Mesodermal cell (in vitro differentiated cells): ENCODE measurements at regions not wholly inside any gene's neighbourhood (a gene's known extent, or its start where the extent isn't known, plus 50 kb on each side); places are given as distances from the start of the nearest gene placed in this dataset.

ENCODE experiments used
- H3K27ac ChIP-seq: 2 replicates; pipeline ENCODE4 v1.7.0; 2013; ENCODE audit warnings: mild to moderate bottlenecking, low read depth, low read length, moderate library complexity; ENCODE audit not compliant: severe bottlenecking
- H3K36me3 ChIP-seq: 2 replicates; pipeline ENCODE4 v1.7.1; 2013; ENCODE audit warnings: mild to moderate bottlenecking, low read length, moderate library complexity; ENCODE audit not compliant: control insufficient read depth, insufficient read depth
- H3K4me1 ChIP-seq: one replicate; pipeline ENCODE4 v1.7.1; 2013; ENCODE audit warnings: mild to moderate bottlenecking, low read length; ENCODE audit not compliant: insufficient read depth, control insufficient read depth, poor library complexity, severe bottlenecking
- H3K4me3 ChIP-seq: 2 replicates; pipeline ENCODE4 v1.7.0; 2013; ENCODE audit warnings: low read length, control low read depth, mild to moderate bottlenecking; ENCODE audit not compliant: insufficient read depth, poor library complexity, severe bottlenecking; ENCODE audit errors: extremely low read depth
- H3K9me3 ChIP-seq: 2 replicates; pipeline ENCODE4 v1.7.1; 2013; ENCODE audit warnings: mild to moderate bottlenecking, low read length, moderate library complexity; ENCODE audit not compliant: control insufficient read depth
- WGBS, 2 experiments: methylation state at CpG; one replicate each; pipeline ENCODE4 v1.1.5; 2013; ENCODE audit warnings: missing lambda C conversion rate in 2 of 2; ENCODE audit not compliant: insufficient coverage in 2 of 2; 5-methylcytosine and 5-hydroxymethylcytosine counted together

DNA sequence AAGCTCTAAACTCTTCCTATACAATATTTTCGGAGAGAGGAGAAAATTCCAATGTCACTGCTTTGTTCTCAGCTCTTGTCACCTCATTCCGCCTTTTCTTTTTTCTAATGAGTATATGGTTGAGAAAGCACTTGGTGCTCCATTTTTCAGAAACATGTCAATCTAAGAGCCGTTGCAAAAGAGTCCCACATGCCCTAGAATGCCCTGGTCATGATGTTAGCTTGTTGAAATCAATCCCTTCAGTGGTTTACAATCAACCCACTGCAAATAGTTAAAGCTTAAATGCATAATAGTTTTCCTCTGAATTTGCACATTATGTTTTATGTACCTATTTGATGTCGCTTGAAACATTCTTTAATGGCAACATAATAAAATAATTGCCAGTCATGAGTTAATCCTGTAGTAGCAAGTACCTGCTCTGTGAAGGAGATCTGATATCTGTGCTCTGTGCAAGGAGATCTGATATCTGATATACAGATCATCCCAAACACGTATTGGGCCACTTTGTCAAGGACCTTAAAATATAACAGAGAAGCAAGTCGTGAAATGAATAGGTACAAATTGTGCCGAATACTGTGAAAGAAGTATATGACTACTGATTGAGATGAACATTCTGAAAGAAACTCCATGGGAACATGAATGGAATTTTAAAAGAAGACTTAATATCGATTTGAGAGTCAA, 1633.5 kb downstream of the SUCLG1 start:
- WGBS, 2 experiments: 86 to 87% methylated on average over 2 to 3 of the region's 8 CpGs
- H3K9me3 ChIP-seq: no peaks in the 10 kb centered on the region
- H3K4me3 ChIP-seq: no peak overlapping the region
- H3K27ac ChIP-seq: no peak overlapping the region
- H3K4me1 ChIP-seq: no peaks in the 10 kb centered on the region
- no peaks in the 10 kb centered on the region for H3K36me3 ChIP-seq

DNA sequence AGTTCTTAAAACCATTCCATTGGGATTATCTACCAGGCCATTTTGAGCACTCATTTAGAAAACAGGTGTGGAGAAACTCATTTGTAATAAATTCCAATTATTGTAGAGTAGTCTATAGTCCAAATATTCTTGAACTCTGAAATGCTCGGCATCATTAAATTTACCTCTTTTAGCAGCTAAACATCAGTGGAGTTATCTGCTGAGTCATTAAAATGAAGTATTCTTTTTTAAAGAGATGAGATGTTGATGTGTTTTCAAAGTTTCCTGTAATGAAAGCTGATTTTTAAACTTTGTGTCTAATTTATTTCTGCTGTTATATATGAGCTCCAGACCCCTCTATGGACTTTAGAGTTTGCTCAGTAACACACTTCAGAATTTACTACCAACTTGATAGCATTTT, 1635.2 kb downstream of the SUCLG1 start:
- Histone ChIP-seq H3K4me1 (no peaks in the 10 kb centered on the region), H3K4me3 (no peak overlapping the region), H3K9me3 (no peaks in the 10 kb centered on the region), H3K36me3 (no peaks in the 10 kb centered on the region), H3K27ac (no peak overlapping the region)
- WGBS, 2 experiments: no CpG with 5 or more reads among the region's 1 CpG

DNA sequence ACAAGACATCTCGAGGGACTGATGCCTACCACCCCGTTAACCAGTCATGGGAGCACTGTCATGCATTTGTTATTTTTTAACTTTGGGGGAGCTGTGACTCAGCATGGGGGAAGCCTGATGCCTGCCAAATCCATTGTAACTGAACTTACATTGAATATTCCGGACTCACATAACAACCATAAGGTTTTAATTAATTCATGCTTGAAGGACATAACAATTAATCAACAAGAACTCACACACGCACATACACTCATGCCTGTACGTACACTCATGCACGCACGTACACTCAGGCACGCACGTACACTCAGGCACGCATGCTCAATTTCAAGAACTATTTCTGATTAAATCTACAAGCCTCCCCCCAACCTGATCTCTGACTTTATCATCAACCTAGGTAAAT, 1639.1 kb downstream of the SUCLG1 start:
- H3K9me3 ChIP-seq: no peaks in the 10 kb centered on the region
- no peaks in the 10 kb centered on the region for H3K36me3 ChIP-seq
- no peaks in the 10 kb centered on the region for H3K4me1 ChIP-seq
- no peak overlapping the region for H3K4me3 ChIP-seq
- WGBS, 2 experiments: 87 to 92% methylated on average over 8 of the region's 10 CpGs
- no peak overlapping the region for H3K27ac ChIP-seq

DNA sequence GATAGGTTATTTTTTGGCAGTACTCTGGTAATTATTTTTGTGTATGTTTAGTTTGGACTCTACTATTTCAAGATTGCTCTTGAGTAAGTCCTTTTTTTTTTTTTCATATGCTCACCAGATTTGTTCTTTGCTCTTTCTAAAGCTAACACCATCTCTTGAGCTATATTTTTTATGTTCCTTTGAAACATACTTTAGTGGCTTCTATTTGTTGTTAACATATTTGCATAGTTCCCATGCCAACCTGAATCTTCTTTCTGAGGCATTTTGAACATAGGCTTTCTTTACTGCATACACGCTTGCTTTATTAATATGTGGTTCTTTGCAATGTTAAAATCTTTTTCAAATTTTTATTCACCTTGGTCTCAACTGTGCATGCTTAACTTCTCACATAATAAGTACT, 1644.9 kb downstream of the SUCLG1 start:
- H3K27ac ChIP-seq: no peak overlapping the region
- H3K4me1 ChIP-seq: no peaks in the 10 kb centered on the region
- H3K36me3 ChIP-seq: no peaks in the 10 kb centered on the region
- no peaks in the 10 kb centered on the region for H3K9me3 ChIP-seq
- no CpG with 5 or more reads among the region's 1 CpG for WGBS, 2 experiments
- H3K4me3 ChIP-seq: no peak overlapping the region

DNA sequence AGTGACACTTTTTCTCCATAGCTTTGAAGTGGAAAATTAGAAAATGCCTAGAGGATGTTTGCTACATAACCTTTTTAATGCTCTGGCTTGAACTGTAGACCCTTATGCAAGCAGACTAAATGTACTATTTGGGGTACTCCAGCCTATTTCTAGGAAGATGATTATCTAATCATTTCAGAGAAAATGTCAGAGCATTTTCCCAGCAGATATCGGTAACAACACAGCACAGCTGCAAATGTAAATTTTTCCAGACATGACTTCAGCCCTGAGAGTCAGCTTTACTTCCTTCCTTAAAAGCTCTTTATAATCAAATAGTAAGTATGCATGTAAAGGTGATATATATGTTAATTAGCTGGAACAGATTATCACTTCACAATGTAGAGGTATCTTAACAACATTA, 1647.1 kb downstream of the SUCLG1 start:
- Histone ChIP-seq H3K9me3 (no peaks in the 10 kb centered on the region), H3K4me1 (no peaks in the 10 kb centered on the region), H3K4me3 (no peak overlapping the region), H3K36me3 (no peaks in the 10 kb centered on the region), H3K27ac (no peak overlapping the region)
- WGBS, 2 experiments: 80% methylated on average over 1 of the region's 1 CpG; no CpG with 5 or more reads in 1 of the 2 experiments

DNA sequence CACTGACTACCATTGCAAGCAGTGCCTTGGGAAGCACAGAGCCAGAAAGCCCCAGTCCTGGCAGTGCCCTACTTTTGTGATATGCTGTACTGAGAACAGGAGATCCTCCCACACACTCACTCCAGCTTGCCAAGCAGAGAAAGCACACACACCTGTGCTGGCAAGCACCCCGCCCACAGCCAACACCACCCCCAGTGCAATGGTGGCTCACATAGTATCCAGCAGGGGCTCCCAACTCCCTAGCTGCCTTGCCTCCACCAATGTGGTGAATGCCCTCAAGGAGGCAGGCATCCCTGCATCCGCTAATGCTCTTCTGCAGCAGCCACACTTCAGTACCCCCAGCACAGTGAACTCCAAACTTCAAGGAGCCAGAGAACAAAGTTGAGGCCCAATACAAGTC, 1655.8 kb downstream of the SUCLG1 start:
- Histone ChIP-seq H3K36me3 (no peaks in the 10 kb centered on the region), H3K9me3 (peaks cover 8% of the 10 kb centered on the region), H3K4me1 (no peaks in the 10 kb centered on the region), H3K4me3 (no peak overlapping the region), H3K27ac (no peak overlapping the region)
- 88 to 100% methylated on average over 1 of the region's 2 CpGs for WGBS, 2 experiments

DNA sequence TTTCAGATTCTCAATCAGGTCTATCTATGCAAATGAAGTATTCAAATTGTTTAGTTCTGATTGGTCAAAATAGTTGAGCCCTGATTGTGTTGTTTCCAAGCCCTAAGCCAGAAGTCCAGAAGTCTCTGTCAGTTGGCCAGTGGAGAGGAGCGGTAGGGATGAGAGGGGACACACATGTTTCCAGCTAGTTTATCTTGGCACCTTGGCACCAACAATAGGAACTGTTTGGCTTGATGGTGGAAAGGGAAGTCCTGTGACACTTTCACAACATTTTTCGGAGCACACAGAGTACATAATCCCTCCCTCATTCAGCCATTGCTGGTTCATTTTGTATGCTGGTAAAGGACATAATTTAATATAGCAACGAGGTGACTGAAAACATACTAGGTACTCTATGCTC, 1661.6 kb downstream of the SUCLG1 start:
- H3K4me3 ChIP-seq: no peak overlapping the region
- H3K36me3 ChIP-seq: no peaks in the 10 kb centered on the region
- WGBS, 2 experiments: 89 to 91% methylated on average over 1 of the region's 3 CpGs
- no peaks in the 10 kb centered on the region for H3K4me1 ChIP-seq
- no peaks in the 10 kb centered on the region for H3K9me3 ChIP-seq
- H3K27ac ChIP-seq: no peak overlapping the region

DNA sequence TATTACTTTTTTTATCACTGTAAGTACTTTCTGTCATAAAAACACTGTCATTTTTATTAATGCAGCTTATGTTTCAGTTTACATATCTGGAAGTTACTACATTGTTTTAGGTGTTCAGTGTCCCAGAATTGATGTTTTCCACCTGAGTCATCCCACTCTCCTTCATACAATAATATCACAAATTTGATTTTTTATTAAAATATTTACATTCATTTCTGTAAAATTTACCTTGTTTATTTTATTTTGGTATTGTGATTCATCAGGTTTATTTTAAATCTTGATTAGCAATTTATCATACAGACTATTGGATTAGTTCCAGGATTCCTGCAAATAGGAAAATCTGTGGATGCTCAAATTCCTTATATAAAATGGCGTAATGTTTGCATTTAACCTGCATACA, 1662.9 kb downstream of the SUCLG1 start:
- Histone ChIP-seq H3K27ac (no peak overlapping the region), H3K9me3 (no peaks in the 10 kb centered on the region), H3K4me3 (no peak overlapping the region), H3K4me1 (no peaks in the 10 kb centered on the region), H3K36me3 (no peaks in the 10 kb centered on the region)
- WGBS, 2 experiments: no CpG with 5 or more reads among the region's 1 CpG

DNA sequence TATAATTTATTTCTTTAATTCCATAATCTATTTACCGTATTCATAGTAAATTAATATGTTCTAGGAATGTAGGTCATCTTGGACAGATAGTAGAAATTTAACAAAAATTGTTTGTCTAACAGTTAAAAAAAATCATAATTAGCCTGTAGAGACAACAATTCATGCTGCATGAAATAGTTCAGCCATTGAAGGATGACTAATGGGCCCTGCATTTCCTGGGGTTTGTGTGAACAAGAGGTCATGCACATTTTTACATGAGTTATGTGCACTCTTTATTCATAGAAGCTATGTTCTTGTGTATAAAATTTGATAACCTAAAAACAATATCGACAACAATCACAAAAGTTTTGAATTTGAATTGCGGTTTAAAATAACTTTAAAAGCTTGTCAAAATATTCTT, 1663.6 kb downstream of the SUCLG1 start:
- Histone ChIP-seq H3K4me1 (no peaks in the 10 kb centered on the region), H3K4me3 (no peak overlapping the region), H3K36me3 (no peaks in the 10 kb centered on the region), H3K9me3 (no peaks in the 10 kb centered on the region), H3K27ac (no peak overlapping the region)
- WGBS, 2 experiments: no CpG with 5 or more reads among the region's 3 CpGs

DNA sequence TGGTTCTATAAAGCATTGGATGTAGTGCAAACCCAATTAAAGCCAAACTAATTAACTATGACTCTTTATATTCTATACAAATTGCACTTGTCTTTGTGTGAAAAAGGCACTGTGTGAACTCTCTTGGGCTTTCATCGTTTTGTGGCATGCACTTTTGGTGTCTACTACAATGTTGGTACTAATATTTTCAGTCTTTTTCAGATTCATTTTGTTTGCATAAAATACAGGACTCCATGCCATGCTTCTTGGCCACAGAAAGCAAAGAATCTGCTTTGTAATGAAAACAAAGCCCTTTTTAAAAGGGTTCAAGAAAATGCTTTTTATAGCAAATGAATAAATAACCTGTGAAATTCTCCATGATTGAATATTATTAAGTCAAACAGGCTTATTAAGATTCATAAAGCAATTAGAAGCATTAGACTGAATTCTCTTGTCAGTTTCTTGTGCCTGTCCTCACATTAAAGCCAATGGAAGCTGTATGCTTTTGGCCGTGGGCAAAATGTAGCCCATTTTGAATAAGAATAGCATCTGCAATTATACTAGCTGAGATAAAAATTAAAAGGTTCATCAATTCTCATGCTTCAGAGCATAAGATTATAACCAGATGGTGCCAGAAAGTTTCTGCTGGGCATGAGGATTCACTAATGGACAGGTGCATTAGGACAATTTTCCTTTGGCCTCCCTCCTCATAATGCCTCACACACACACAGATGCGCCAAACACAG, 1665.2 kb downstream of the SUCLG1 start:
- Histone ChIP-seq H3K4me3 (no peak overlapping the region), H3K9me3 (no peaks in the 10 kb centered on the region), H3K36me3 (no peaks in the 10 kb centered on the region), H3K4me1 (no peaks in the 10 kb centered on the region), H3K27ac (no peak overlapping the region)
- WGBS, 2 experiments: 83 to 100% methylated on average over 1 of the region's 3 CpGs

DNA sequence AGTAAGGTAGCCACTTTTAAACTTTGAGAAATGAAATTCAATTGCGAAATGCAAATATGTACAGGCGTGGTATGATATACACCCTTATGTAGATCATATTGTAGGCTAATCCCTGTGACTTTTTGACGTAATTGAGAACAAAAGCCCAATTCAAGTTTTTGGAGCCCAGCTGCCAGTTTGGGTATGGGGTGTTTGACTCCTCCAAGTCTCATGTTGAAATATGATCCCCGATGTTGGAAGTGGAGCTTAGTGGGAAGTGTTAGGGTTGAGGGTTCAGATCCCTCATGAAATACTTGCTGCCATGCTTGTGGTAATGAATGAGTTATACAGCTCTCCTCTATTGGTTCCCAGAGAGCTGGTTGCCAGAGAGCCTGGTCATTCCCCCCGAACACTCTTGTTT, 1666.8 kb downstream of the SUCLG1 start:
- WGBS, 2 experiments: 94 to 100% methylated on average over 3 of the region's 5 CpGs
- no peaks in the 10 kb centered on the region for H3K4me1 ChIP-seq
- no peaks in the 10 kb centered on the region for H3K36me3 ChIP-seq
- no peak overlapping the region for H3K4me3 ChIP-seq
- H3K9me3 ChIP-seq: no peaks in the 10 kb centered on the region
- H3K27ac ChIP-seq: no peak overlapping the region
